Fibroblast of villous mesenchyme (primary cell): ENCODE measurements at regions not wholly inside any gene's neighbourhood (a gene's known extent, or its start where the extent isn't known, plus 50 kb on each side); places are given as distances from the start of the nearest gene placed in this dataset.

ENCODE experiments used
- DNase-seq: peaks from one replicate; pipeline ENCODE4 v3.0.0-alpha.2; 2010; ENCODE audit warnings: low read depth
- H3K4me3 ChIP-seq: 2 replicates; pipeline ENCODE4 v1.5.1; 2011; ENCODE audit warnings: low read depth, mild to moderate bottlenecking, low read length
- CTCF ChIP-seq: IDR thresholded peaks from 2 replicates; pipeline ENCODE4 v1.5.1; 2012; ENCODE audit warnings: low read depth, mild to moderate bottlenecking, low read length; ENCODE audit not compliant: insufficient read depth

GRCh38 chr9:105854026-105854782, 159.9 kb downstream of the TMEM38B start:
- no peak for DNase-seq
- TF ChIP-seq CTCF, result no peak
- H3K4me3 ChIP-seq, result no peak overlapping the region

GRCh38 chr9:105854783-105855724, 160.7 kb downstream of the TMEM38B start:
- H3K4me3 ChIP-seq, result no peak overlapping the region
- TF ChIP-seq CTCF, result no peak
- DNase-seq, result no peak

- no peak for TF ChIP-seq CTCF
- H3K4me3 ChIP-seq, result no peak overlapping the region
- no peak for DNase-seq
These were observed 161.6 kb downstream of the TMEM38B start for GRCh38 chr9:105855987-105856386.

GRCh38 chr9:105858006-105858690, 163.8 kb downstream of the TMEM38B start:
- TF ChIP-seq CTCF, result no peak
- DNase-seq, result no peak
- H3K4me3 ChIP-seq, result no peak overlapping the region

- no peak for TF ChIP-seq CTCF
- no peak overlapping the region for H3K4me3 ChIP-seq
- no peak for DNase-seq
These were observed 164.5 kb downstream of the TMEM38B start for GRCh38 chr9:105858877-105859276.

- DNase-seq, result no peak
These were observed 165.2 kb downstream of the TMEM38B start for GRCh38 chr9:105859428-105860091.

More at GRCh38 chr9:105859428-105860091, 165.2 kb downstream of the TMEM38B start:
- TF ChIP-seq CTCF, result no peak
- H3K4me3 ChIP-seq, result no peak overlapping the region
